GM18868 (cell line): ENCODE measurements at regions not wholly inside any gene's neighbourhood (a gene's known extent, or its start where the extent isn't known, plus 50 kb on each side); places are given as distances from the start of the nearest gene placed in this dataset.
A peak's percentile ranks its signal among the peaks of the same experiment; 100 is the strongest.
"Not testable (repeated sequence)": the region's sequence is repeated elsewhere in the genome, so short reads cannot be mapped to it uniquely, and the experiment has no call there.

Experiments used
- ATAC-seq: cut with Tn5 transposase; IDR thresholded peaks from one replicate; pipeline ENCODE4 v1.9.1; 2021; ENCODE audit warnings: mild to moderate bottlenecking, moderate library complexity; ENCODE audit not compliant: unreplicated experiment

DNA sequence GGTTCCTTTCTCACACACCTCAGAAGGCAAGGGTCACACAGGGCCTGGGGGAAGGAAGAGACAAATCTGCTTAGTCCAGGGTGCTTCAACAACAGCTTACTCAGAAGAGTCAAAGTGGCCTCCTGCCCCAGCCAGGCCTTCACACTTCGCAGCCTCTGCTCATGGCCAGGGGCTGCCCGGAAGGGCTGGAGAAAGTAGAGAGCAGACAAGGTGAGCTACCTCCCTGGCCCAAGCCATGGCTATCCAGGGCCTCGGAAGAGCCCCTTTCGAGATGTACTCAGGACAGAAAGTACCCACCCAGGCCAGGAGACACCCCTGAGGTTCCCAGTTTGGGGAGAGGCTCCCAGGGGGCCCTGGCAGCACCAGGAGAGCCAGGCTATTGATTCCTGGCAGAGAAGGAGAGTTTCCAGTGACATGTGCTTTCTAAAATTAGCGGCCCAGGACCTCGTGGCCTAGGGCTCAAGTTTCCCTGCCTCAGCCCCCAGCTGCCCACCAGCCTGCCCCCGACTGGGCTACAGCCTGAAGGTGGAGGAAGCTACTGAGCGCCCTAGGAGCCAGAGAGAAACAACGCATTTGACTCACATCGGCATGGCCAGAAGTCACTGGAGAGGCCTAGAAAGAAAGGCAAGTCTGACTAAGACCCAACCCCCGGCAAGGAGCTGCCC is 533.2 kb downstream of the TP53TG3F start:
- not testable (repeated sequence) for ATAC-seq

DNA sequence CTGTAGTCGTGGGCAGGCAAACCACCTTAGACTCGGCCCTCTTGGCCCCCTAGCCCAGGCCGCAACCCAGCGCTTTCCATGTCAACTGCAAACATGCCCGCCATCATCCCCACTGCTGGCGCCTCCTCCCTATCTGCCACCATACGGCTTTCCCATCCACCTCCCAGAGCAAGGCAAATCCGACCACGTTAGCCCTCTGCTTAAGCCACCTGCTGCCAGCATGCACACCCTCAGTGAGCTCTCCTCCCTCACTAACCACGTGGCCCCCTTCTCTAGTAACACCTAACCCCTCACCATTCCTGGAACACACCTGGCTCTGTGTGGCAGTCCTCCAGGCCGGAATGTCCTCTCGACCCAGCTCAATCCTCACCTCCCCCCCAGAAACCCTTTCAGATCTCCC is 534.8 kb downstream of the TP53TG3F start:
- ATAC-seq, result not testable (repeated sequence)

DNA sequence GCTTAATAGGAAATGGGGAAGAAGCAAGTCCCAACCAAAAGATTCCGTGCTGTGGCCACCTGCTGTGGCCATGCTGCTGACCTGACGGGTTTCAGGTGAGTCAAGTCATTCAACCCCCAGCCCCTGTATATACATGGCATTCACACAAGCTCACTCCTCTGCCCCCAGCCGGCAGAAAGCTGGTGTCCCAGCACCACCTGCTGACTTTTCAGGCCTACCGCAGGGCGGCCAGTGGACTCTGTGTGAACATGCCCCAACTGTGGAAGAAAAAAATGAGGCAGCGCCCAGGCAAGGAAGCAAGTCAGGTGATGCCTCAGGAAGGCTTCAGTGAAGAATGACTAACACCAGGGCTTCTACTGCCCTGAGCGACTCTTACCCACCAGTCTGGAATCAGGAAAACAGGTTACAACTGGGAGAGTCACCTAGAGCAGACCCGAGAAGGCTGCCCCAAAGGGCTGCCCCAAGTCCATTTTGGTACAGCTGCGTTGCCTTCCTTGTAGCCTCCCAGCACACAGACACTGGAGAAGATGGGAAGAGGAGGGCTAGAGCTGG is 536.5 kb downstream of the TP53TG3F start:
- ATAC-seq, result not testable (repeated sequence)

DNA sequence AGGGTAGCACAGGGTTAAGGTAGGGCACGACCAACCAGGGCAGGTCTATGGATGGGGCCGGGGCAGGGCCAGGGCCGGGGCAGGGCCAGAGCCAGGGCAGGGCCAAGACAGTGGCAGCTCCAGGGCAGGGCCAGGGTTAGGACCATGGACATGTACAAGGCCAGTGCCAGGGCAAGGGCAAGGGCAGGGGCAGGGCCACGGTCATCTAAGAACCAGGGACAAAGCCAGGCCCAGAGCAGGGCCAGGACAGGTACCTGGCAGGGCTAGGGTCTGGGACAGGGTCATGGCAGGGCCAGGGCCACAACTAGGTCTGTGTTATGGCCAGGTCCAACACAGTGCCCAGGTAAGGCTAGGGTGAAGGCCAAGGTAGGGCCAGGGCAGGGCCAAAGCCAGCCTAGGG is 541.8 kb downstream of the TP53TG3F start:
- ATAC-seq, result not testable (repeated sequence)

DNA sequence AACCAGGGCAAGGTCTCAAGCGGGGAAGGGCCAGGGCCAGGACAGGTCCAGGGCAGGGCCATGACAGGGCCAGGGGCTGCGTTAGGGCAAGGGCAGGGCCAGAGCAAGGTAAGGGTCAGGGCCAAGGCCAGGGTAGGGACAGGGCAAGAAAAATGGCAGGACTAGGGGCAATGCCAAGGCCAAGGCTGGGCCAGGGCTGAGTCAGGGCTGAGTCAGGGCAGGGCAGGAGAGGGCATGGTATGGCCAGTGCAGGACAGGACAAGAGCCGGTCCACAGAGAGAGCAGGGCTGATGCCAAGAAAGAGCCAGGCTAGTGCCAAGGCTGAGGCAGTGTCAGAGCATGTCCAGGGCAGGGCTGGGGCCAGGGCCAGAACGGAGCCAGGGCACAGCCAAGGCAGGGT is 542.5 kb downstream of the TP53TG3F start:
- ATAC-seq, result not testable (repeated sequence)

DNA sequence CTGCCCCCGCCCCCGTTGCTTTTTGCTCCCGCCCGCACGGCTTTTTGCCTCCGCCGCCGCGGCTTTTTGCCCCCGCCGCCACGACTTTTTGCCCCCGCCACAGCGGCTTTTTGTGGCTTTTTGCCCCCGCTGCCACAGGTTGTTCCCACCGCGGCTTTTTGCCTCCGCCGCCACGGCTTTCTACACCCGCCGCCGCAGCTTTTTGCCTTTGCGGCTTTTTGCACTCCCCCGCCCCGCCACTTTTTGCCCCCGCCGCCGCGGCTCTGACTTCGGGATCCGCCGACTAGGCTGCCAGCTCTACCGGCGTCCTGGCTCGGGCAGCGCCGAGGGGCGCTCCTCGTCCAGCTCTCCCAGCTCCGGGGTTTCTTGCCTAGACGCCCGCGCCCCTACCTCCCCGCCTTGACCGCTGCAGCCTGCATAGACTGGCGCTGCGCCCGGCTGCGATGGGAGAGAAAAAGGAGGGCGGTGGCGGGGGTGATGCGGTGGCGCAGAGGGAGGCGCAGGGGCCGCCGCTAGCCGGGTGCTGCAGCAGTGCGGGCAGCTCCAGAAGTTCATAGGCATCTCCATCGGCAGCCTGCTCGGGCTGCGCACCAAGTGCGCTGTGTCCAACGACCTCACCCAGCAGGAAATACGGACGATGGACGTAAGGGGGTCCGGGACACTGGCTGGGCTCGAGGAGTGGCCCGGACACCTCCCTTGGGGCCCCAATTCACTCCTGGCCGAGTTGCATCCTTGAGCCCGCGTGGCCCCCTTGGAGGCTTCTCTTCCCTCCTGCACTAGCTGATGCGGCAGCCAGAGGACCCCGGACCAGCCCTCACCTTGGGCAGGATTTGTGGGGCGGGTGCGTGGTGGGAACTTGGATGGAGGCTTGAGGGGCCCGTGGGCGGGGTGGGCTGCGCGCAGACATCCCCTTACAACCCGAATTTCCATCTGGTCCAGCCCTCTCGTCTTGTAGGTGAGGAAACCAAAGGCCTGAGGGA is 555.7 kb downstream of the TP53TG3F start:
- ATAC-seq, result not testable (repeated sequence)

DNA sequence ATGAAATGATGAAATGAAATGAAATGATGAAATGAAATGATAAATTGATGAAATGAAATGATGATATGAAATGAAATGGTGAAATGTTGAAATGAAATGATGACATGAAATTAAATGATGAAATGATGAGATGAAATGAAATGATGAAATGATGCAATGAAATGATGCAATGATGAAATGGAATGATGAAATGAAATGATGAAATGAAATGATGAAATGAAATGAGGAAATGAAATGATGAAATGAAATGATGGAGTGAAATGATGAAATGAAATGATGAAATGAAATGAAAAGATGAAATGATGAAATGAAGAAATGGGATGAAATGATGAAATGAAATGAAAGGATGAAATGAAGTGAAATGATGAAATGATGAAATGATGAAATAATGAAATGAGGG is 558.9 kb downstream of the TP53TG3F start:
- ATAC-seq, result not testable (repeated sequence)

DNA sequence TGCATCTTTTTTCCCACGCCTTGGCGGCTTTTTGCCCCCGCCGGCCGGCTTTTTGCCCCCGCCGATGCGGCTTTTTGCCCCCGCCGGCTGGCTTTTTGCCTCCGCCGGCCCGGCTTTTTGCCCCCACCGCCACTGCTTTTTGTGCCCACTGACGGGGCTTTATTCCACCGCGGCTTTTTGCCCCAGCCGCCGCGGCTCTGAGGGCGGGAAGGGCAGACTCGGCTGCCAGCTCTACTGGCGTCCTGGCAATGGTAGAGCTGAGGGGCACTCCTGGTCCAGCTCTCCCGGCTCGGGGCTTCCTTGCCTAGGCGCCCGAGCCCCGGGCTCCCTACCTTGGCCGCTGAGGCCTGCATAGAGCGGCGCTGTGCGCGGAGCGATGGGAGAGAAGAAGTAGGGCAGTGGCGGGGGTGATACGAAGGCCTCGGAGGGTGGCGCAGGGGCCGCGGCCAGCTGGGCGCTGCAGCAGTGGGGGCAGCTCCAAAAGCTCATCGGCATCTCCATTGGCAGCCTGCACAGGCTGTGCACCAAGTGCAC is 591.4 kb downstream of the TP53TG3F start:
- no peak for ATAC-seq

DNA sequence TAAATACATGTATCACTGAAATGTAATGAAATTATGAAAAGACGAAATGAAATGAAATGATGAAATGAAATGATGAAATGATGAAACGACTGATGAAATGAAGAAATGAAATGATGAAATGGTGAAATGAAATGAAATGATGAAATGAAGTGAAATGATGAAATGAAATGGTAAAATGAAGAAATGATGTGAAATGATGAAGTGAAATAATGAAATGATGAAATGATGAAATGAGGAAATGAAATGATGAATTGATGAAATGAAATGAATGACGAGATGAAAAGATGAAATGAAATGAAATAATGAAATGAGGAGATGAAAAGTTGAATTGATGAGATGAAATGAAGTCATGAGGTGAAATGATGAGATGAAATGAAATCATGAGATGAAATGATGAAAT is 594.7 kb downstream of the TP53TG3F start:
- ATAC-seq, result no peak

DNA sequence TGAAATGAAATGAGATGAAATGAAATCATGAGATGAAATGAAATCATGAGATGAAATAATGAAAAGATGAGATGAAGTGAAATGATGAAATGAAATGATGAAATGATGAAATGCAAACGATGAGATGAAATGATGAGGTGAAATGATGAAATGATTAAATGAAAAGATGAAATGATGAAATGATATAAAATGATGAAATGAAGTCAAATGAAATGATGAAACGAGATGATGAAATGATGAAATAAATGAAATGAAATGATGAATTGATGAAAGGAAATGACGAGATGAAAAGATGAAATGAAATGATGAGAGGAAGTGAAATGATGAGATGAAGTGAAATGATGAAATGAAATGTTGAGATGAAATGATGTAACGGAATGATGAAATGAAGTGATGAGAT is 595.6 kb downstream of the TP53TG3F start:
- ATAC-seq, result no peak

DNA sequence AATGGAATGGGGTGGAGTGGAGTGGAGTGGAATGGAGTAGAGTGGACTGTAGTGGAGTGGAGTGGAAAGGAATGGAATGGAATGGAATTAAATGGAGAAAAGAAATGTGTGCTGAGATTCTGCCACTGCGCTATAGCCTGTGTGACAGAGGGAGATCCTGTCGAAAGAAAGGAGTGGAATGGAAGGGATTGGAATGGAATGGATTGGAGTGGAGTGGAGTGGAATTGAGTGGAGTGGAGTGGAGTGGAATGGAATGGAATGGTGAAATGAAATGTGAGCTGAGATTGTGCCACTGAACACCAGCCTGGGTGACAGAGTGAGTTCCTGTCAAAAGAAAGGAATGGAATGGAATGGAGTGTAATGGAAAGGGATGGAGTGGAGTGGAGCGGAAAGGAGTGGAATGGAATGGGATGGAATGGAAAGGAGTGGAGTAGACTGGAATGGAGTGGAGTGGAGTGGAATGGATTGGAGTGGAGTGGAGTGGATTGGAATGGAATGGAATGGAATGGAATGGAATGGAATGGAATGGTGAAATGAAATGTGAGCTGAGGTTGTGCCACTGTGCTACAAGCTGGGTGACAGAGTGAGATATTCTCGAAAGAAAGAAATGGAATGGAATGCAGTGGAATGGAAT is 603.3 kb downstream of the TP53TG3F start:
- ATAC-seq, result peak; percentile 46

DNA sequence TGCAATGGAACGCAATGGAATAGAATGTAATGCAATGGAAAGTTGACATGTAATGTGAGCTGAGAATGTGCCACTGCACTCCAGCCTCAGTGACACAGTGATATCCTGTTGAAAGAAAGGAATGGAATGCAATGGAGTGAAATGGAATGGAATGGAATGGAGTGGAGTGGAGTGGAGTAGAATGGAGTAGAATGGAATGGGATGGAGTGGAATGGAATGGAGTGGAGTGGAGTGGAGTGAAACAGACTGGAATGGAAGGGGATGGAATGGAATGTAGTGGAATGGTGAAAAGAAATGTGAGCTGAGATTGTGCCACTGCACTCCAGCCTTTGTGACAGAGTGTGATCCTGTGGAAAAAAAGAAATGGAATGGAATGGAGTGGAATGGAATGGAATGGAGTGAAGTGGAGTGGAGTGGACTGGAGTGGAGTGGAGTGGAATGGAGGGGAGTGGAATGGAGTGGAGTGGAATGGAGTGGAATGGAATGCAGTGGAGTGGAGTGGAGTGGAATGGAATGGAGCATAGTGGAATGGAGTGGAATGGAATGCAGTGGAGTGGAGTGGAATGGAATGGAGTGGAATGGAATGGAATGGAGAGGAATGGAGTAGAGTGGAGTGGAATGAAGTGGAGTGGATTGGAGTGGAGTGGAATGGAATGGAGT is 604.2 kb downstream of the TP53TG3F start:
- ATAC-seq, result not testable (repeated sequence)

DNA sequence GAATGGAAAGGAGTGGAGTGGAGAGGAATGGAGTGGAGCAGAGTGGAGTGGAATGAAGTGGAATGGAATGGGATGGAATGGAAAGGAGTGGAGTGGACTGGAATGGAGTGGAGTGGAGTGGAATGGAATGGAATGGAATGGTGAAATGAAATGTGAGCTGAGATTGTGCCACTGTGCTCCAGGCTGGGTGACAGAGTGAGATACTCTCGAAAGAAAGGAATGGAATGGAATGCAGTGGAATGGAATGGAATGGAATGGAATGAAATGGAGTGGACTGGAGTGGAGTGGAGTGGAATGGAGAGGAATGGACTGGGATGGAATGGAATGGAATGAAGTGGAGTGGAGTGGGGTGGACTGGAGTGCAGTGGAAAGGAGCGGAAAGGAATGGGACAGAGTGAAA is 605.2 kb downstream of the TP53TG3F start:
- ATAC-seq, result not testable (repeated sequence)

DNA sequence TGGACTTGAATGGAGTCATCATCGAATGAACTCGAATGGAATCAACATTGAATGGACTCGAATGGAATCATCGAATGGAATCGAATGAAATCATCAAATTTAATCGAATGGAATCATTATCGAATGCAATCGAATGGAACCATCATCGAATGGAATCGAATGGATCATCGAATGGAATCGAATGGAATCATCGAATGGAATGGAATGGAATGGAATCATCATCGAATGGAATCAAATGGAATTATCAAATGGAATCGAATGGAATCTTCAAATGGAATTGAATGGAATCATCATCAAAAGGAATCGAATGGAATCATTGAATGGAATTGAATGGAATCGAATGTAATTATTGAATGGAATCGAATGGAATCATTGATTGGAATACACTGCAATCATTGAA is 610.3 kb downstream of the TP53TG3F start:
- not testable (repeated sequence) for ATAC-seq

DNA sequence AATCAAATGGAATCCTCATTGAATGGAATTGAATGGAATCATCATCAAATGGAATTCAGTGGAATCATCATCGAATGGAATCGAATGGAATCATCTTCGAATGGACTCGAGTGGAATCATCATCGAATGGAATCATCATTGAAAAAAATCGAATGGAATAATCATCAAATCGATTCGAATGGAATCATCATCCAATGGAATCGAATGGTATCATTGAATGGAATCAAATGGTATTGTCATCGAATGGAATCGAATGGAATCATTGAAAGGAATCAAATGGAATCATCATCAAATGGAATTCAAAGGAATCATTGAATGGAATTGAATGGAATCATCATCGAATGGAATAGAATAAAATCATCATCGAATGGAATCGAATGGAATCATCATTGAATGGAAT is 619.3 kb downstream of the TP53TG3F start:
- no peak for ATAC-seq

DNA sequence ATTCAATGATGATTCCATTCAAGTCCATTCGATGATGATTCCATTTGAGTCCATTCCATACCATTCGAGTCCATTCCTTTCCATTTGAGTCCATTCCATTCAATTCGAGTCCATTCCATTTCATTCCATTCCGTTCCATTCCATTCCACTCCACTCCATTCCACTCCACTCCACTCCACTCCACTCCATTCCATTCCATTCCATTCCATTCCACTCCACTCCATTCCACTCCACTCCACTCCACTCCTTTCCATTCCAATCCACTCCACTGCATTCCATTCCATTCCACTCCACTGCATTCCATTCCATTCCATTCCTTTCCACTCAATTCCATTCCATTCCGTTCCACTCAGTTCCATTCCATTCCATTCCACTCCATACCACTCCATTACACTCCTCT is 625.6 kb downstream of the TP53TG3F start:
- not testable (repeated sequence) for ATAC-seq

DNA sequence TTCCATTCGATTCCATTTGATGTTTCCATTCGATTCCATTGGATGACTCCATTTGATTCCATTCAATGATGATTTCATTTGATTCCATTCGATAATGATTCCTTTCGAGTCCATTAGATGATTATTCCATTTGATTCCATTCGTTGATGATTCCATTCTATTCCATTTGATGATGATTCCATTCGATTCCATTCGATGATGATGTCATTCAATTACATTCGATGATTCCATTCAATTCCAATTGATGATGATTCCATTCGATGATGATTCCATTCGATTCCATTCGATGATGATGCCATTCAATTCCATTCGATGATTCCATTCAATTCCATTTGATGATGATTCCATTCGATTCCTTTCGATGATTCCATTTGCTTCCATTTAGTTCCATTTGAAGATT is 635.6 kb downstream of the TP53TG3F start:
- ATAC-seq, result not testable (repeated sequence)

DNA sequence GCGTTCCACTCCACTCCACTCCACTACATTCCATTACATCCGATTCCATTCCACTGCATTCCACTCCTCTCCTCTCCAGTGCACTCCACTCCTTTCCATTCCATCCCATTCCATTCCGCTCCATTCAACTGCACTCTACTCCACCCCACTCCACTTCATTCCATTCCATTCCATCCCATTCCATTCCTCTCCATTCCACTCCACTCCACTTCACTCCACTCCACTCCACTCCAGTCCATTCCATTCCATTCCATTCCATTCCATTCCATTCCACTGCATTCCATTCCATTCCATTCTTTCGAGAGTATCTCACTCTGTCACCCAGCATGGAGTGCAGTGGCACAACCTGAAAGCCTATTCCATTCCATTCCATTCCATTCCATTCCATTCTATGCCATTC is 637.5 kb downstream of the TP53TG3F start:
- not testable (repeated sequence) for ATAC-seq

DNA sequence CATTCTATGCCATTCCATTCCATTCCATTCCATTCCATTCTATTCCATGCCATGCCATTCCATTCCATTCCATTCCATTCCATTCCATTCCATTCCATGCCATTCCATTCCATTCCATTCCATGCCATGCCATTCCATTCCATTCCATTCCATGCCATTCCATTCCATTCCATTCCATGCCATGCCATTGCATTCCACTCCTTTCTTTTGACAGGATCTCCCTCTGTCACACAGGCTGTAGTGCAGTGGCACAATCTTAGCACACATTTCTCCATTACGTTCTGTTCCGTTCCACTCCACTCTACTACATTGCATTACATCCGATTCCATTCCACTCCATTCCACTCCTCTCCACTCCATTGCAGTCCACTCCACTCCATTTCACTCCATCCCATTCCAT is 637.9 kb downstream of the TP53TG3F start:
- ATAC-seq, result not testable (repeated sequence)

DNA sequence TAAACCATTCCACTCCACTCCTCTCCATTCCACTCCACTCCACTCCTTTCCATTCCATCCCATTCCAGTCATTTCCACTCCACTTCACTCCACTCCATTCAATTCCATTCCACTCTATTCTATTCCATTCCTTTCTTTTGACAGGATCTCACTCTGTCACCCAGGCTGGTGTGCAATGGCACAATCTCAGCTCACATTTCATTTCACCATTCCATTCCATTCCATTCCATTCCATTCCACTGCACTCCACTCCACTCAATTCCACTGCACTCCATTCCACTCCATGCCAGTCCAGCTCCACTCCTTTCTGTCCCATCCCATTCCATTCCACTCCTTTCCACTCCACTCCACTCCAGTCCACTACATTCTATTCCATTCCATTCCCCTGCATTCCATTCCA is 638.6 kb downstream of the TP53TG3F start:
- not testable (repeated sequence) for ATAC-seq
